ENCODE measurements at regions not wholly inside any gene's neighbourhood (a gene's known extent, or its start where the extent isn't known, plus 50 kb on each side); places are given as distances from the start of the nearest gene placed in this dataset.

- H3K18ac ChIP-seq (ENCODE audit: low read depth, low read length): no peak overlapping the region
- no peaks in the 10 kb centered on the region for H3K27me3 ChIP-seq (ENCODE audit: control insufficient read depth, insufficient read depth, low read length)
- no peak overlapping the region for H2AK5ac ChIP-seq (ENCODE audit: low read depth, low read length)
- dilution Hi-C loops (cut with HindIII; ENCODE audit: low sequenced_read_pairs, unreplicated experiment): no loop called here
- no peak overlapping the region for H4K8ac ChIP-seq (ENCODE audit: low read depth in 2 of 2, low read length in 2 of 2)
- H4K20me1 ChIP-seq (ENCODE audit: insufficient read depth, low read length): no peaks in the 10 kb centered on the region
- in situ Hi-C loops (cut with MboI; ENCODE audit: low sequenced_read_pairs): no loop called here
- intact Hi-C loops (cut with micrococcal nuclease): no loop called here
- H3K14ac ChIP-seq (replicated peaks; ENCODE audit: low read depth, low read length): no peak overlapping the region
- no peak overlapping the region for H2BK5ac ChIP-seq (ENCODE audit: low read depth, low read length, poor library complexity, severe bottlenecking)
- no CpG with 5 or more reads among the region's 1 CpG for WGBS, 2 experiments (ENCODE audit: extremely low coverage in 2 of 2, insufficient read length in 1 of 2)
- H3K4me2 ChIP-seq (ENCODE audit: low read depth, low read length): no peak overlapping the region
- no peak overlapping the region for H3K56ac ChIP-seq (ENCODE audit: extremely low read depth, insufficient read depth, low read length)
- no peaks in the 10 kb centered on the region for H3K79me1 ChIP-seq (ENCODE audit: low read depth in 1 of 2, low read length in 2 of 2)
- no peak overlapping the region for H2AFZ ChIP-seq (replicated peaks; ENCODE audit: low read length, poor library complexity)
- ATAC-seq (ENCODE audit: low read depth) (no peak), DNase-seq (no peak)
- no TSS peak for BruUV-seq (replicated peaks)
- H3K4me1 ChIP-seq (ENCODE audit: control insufficient read depth, insufficient read depth, low read length): no peaks in the 10 kb centered on the region
- TF ChIP-seq BHLHE40 (IDR thresholded peaks at IDR 0.05; ENCODE audit: low read depth, low read length) (no peak), RAD21 (IDR thresholded peaks at IDR 0.05; ENCODE audit: low read length) (no peak)
- no peak overlapping the region for H3K27ac ChIP-seq (ENCODE audit: insufficient read depth, low read length)
- no peak overlapping the region for H4K91ac ChIP-seq (ENCODE audit: insufficient read depth, low read depth, low read length)
- H4K5ac ChIP-seq (ENCODE audit: low read depth, low read length): no peak overlapping the region
- no peaks in the 10 kb centered on the region for H3K36me3 ChIP-seq (ENCODE audit: control insufficient read depth, insufficient read depth, low read length)
- ChIA-PET POLR2A (ENCODE audit: unreplicated experiment) (no interaction called here), CTCF (no interaction called here)
- no peak overlapping the region for H3K9ac ChIP-seq (ENCODE audit: low read depth, low read length)
- no peak overlapping the region for H2BK20ac ChIP-seq (ENCODE audit: low read depth, low read length)
- no peak overlapping the region for H3K4ac ChIP-seq (ENCODE audit: low read depth, low read length)
- H2BK15ac ChIP-seq (ENCODE audit: low read depth, low read length): no peak overlapping the region
- no peak overlapping the region for H2AK9ac ChIP-seq (replicated peaks; ENCODE audit: low read depth, low read length, poor library complexity)
- no peak overlapping the region for H3K4me3 ChIP-seq (ENCODE audit: insufficient read depth, low read depth, low read length)
- H3K23ac ChIP-seq (ENCODE audit: low read depth, low read length): no peak overlapping the region
- H3K9me3 ChIP-seq (ENCODE audit: control insufficient read depth, insufficient read depth, low read length): no peaks in the 10 kb centered on the region
- H2BK120ac ChIP-seq (ENCODE audit: low read depth, low read length): no peak overlapping the region
- no peaks in the 10 kb centered on the region for H3K9me1 ChIP-seq (ENCODE audit: insufficient read depth, low read length)
Observed at GRCh38 chr17:70936724-70937123, 767.4 kb downstream of the KCNJ2 start.

Measured in IMR-90 (cell line).